GM12891 (cell line): ENCODE measurements at regions not wholly inside any gene's neighbourhood (a gene's known extent, or its start where the extent isn't known, plus 50 kb on each side); places are given as distances from the start of the nearest gene placed in this dataset.

Experiments
- PAX5 ChIP-seq: IDR thresholded peaks from 2 replicates; pipeline ENCODE4 v1.6.1; 2011; ENCODE audit warnings: low read length, moderate library complexity, mild to moderate bottlenecking; ENCODE audit not compliant: insufficient read depth, severe bottlenecking
- POLR2A ChIP-seq: IDR thresholded peaks from 2 replicates; pipeline ENCODE4 v1.6.1; 2011; ENCODE audit warnings: low read depth, low read length, control low read depth
- POLR2AphosphoS5 ChIP-seq: IDR thresholded peaks from 2 replicates; pipeline ENCODE4 v1.6.1; 2011; ENCODE audit warnings: low read depth, low read length, control low read depth
- TAF1 ChIP-seq: IDR thresholded peaks from 2 replicates; pipeline ENCODE4 v1.6.1; 2011; ENCODE audit warnings: low read depth, low read length, control low read depth

GRCh38 chr4:118591339-118592046 lies 93.7 kb upstream of the METTL14 start:
- TF ChIP-seq PAX5 (peak; percentile 10), POLR2AphosphoS5 (peak; percentile 62; the same call in 1 of the 2 replicates), POLR2A (peak; percentile 68), TAF1 (peak; percentile 22; the same call in 1 of the 2 replicates)
